ENCODE measurements at regions not wholly inside any gene's neighbourhood (a gene's known extent, or its start where the extent isn't known, plus 50 kb on each side); places are given as distances from the start of the nearest gene placed in this dataset.
"Not testable (repeated sequence)": the region's sequence is repeated elsewhere in the genome, so short reads cannot be mapped to it uniquely, and the experiment has no call there.

- DNase-seq: no peak
These were observed 123.2 kb upstream of the ID4 start for GRCh38 chr6:19713984-19714383.

GRCh38 chr6:19714434-19715166 is 122.6 kb upstream of the ID4 start:
- no peak for DNase-seq

GRCh38 chr6:19715167-19715551 is 122.0 kb upstream of the ID4 start:
- no peak for DNase-seq

GRCh38 chr6:19719691-19720128 is 117.5 kb upstream of the ID4 start:
- no peak for DNase-seq

GRCh38 chr6:19721766-19722377 is 115.3 kb upstream of the ID4 start:
- no peak for DNase-seq

- DNase-seq: no peak
These were observed 114.2 kb upstream of the ID4 start for GRCh38 chr6:19722999-19723398.

GRCh38 chr6:19723545-19723944 is 113.6 kb upstream of the ID4 start:
- DNase-seq: peak in 1 of 3 donors; percentile 0

- not testable (repeated sequence) for DNase-seq
These were observed 111.7 kb upstream of the ID4 start for GRCh38 chr6:19725436-19725835.

- DNase-seq: no peak
These were observed 105.9 kb upstream of the ID4 start for GRCh38 chr6:19731282-19731681.

- DNase-seq: no peak
These were observed 103.1 kb upstream of the ID4 start for GRCh38 chr6:19734061-19734460.

- DNase-seq: no peak
These were observed 102.7 kb upstream of the ID4 start for GRCh38 chr6:19734519-19734918.

- no peak for DNase-seq
These were observed 101.1 kb upstream of the ID4 start for GRCh38 chr6:19736066-19736465.

- no peak for DNase-seq
These were observed 99.2 kb upstream of the ID4 start for GRCh38 chr6:19738010-19738409.

- DNase-seq: no peak
These were observed 87.4 kb upstream of the ID4 start for GRCh38 chr6:19749722-19750121.

GRCh38 chr6:19752746-19753145 is 84.4 kb upstream of the ID4 start:
- no peak for DNase-seq

- no peak for DNase-seq
These were observed 83.3 kb upstream of the ID4 start for GRCh38 chr6:19753826-19754225.

GRCh38 chr6:19754686-19755085 is 82.5 kb upstream of the ID4 start:
- DNase-seq: no peak

GRCh38 chr6:19755181-19755580 is 82.0 kb upstream of the ID4 start:
- no peak for DNase-seq

- DNase-seq: no peak
These were observed 80.1 kb upstream of the ID4 start for GRCh38 chr6:19757036-19757435.

GRCh38 chr6:19759117-19759880 is 77.9 kb upstream of the ID4 start:
- no peak for DNase-seq

GRCh38 chr6:19761121-19761520 is 76.0 kb upstream of the ID4 start:
- no peak for DNase-seq

- no peak for DNase-seq
These were observed 65.3 kb upstream of the ID4 start for GRCh38 chr6:19771753-19772336.

GRCh38 chr6:19772891-19773290 is 64.3 kb upstream of the ID4 start:
- no peak for DNase-seq

GRCh38 chr6:19781269-19781668 is 55.9 kb upstream of the ID4 start:
- DNase-seq: no peak
